Fibroblast of lung (primary cell): ENCODE measurements at regions not wholly inside any gene's neighbourhood (a gene's known extent, or its start where the extent isn't known, plus 50 kb on each side); places are given as distances from the start of the nearest gene placed in this dataset.
A peak's percentile ranks its signal among the peaks of the same experiment; 100 is the strongest.

Experiments used
- DNase-seq, 2 donors: peaks; one replicate each; pipeline versions ENCODE4 v3.0.0 to v3.0.0-alpha.2; 2010; ENCODE audit warnings: low read depth in 2 of 2
- H2AFZ ChIP-seq: 2 replicates; pipeline ENCODE4 v1.5.1; 2012; ENCODE audit warnings: low read length, control low read depth, inconsistent platforms
- H3K27ac ChIP-seq: 2 replicates; pipeline ENCODE4 v1.5.1; 2011; ENCODE audit warnings: low read length, control low read depth; ENCODE audit not compliant: insufficient read depth
- H3K27me3 ChIP-seq: 2 replicates; pipeline ENCODE4 v1.5.1; 2011; ENCODE audit warnings: mild to moderate bottlenecking, low read length; ENCODE audit not compliant: control insufficient read depth, insufficient read depth
- H3K36me3 ChIP-seq: 2 replicates; pipeline ENCODE4 v1.5.1; 2011; ENCODE audit warnings: low read length; ENCODE audit not compliant: control insufficient read depth, insufficient read depth
- H3K4me1 ChIP-seq: 2 replicates; pipeline ENCODE4 v1.5.1; 2011; ENCODE audit warnings: low read length; ENCODE audit not compliant: control insufficient read depth, insufficient read depth; ENCODE audit errors: extremely low read depth
- H3K4me2 ChIP-seq: 2 replicates; pipeline ENCODE4 v1.5.1; 2011; ENCODE audit warnings: low read length, control low read depth; ENCODE audit not compliant: insufficient read depth; ENCODE audit errors: extremely low read depth
- H3K4me3 ChIP-seq, 4 experiments: fragments of 200-600 bp in 1 of 4; sonication (generic) in 1 of 4; replicated peaks in 1 of 4; 2 replicates each; pipeline ENCODE4 v1.5.1; 2011 to 2016; ENCODE audit warnings: low read length in 4 of 4, low read depth in 3 of 4, mild to moderate bottlenecking in 3 of 4, control low read depth in 2 of 4, inconsistent platforms in 1 of 4, mixed read lengths in 1 of 4; ENCODE audit not compliant: insufficient read depth in 1 of 4; ENCODE audit errors: control extremely low read depth in 1 of 4
- H3K79me2 ChIP-seq: 2 replicates; pipeline ENCODE4 v1.5.1; 2012; ENCODE audit warnings: mild to moderate bottlenecking, low read length, inconsistent platforms; ENCODE audit not compliant: control insufficient read depth, insufficient read depth
- H3K9ac ChIP-seq: 2 replicates; pipeline ENCODE4 v1.5.1; 2011; ENCODE audit warnings: mild to moderate bottlenecking, low read length, control low read depth; ENCODE audit not compliant: insufficient read depth
- H3K9me3 ChIP-seq: 2 replicates; pipeline ENCODE4 v1.5.1; 2012; ENCODE audit warnings: low read depth, low read length; ENCODE audit not compliant: control insufficient read depth, insufficient read depth
- H4K20me1 ChIP-seq: 2 replicates; pipeline ENCODE4 v1.5.1; 2011; ENCODE audit warnings: low read length; ENCODE audit not compliant: control insufficient read depth, insufficient read depth; ENCODE audit errors: extremely low read depth
- CTCF ChIP-seq, 2 donors: IDR thresholded peaks in 1 of 2; conservative IDR thresholded peaks in 1 of 2; 1 replicate in 1 of 2; 2 replicates in 1 of 2; pipeline ENCODE4 v1.5.1; 2011 to 2012; ENCODE audit warnings: low read length in 2 of 2, control low read depth in 1 of 2, inconsistent platforms in 1 of 2, low read depth in 1 of 2, mild to moderate bottlenecking in 1 of 2
- EZH2 ChIP-seq: IDR thresholded peaks from 2 replicates; pipeline ENCODE4 v1.5.1; 2012; ENCODE audit warnings: low read length, control low read depth, mild to moderate bottlenecking; ENCODE audit errors: missing control alignments

GRCh38 chr3:152738656-152739055, 96.3 kb upstream of the P2RY1 start:
- Histone ChIP-seq H3K27me3 (no peaks in the 10 kb centered on the region), H3K79me2 (no peaks in the 10 kb centered on the region), H3K9me3 (no peaks in the 10 kb centered on the region), H3K36me3 (no peaks in the 10 kb centered on the region), H2AFZ (no peak overlapping the region), H4K20me1 (no peaks in the 10 kb centered on the region), H3K4me3 (no peak overlapping the region), H3K4me1 (peaks cover 10% of the 10 kb centered on the region), H3K9ac (no peak overlapping the region), H3K4me2 (peak overlapping the region; percentile 46), H3K27ac (no peak overlapping the region)
- DNase-seq = peak; percentile 42 to 86
- no peak for TF ChIP-seq EZH2

GRCh38 chr3:152742368-152743347, 92.3 kb upstream of the P2RY1 start:
- no peak overlapping the region for H3K9ac ChIP-seq
- H4K20me1 ChIP-seq = no peaks in the 10 kb centered on the region
- H3K4me1 ChIP-seq = peaks cover 7% of the 10 kb centered on the region
- no peaks in the 10 kb centered on the region for H3K9me3 ChIP-seq
- no peak overlapping the region for H3K4me2 ChIP-seq
- H3K27me3 ChIP-seq = no peaks in the 10 kb centered on the region
- H3K36me3 ChIP-seq = no peaks in the 10 kb centered on the region
- H3K79me2 ChIP-seq = no peaks in the 10 kb centered on the region
- H3K27ac ChIP-seq = no peak overlapping the region
- TF ChIP-seq EZH2 (no peak), CTCF (conservative IDR thresholded peaks at IDR 0.05 in 1 of 2, IDR thresholded peaks at IDR 0.05 in 1 of 2; ENCODE audit: low read depth in 1 of 2, low read length in 2 of 2) (no peak)
- no peak overlapping the region for H3K4me3 ChIP-seq
- no peak for DNase-seq
- no peak overlapping the region for H2AFZ ChIP-seq

GRCh38 chr3:152745646-152746045, 89.3 kb upstream of the P2RY1 start:
- Histone ChIP-seq H3K79me2 (no peaks in the 10 kb centered on the region), H3K36me3 (no peaks in the 10 kb centered on the region), H3K27ac (no peak overlapping the region), H3K4me1 (no peaks in the 10 kb centered on the region), H2AFZ (no peak overlapping the region), H3K4me2 (no peak overlapping the region), H4K20me1 (no peaks in the 10 kb centered on the region), H3K9me3 (no peaks in the 10 kb centered on the region), H3K9ac (no peak overlapping the region), H3K4me3 (no peak overlapping the region), H3K27me3 (no peaks in the 10 kb centered on the region)
- DNase-seq = no peak
- TF ChIP-seq CTCF (conservative IDR thresholded peaks at IDR 0.05 in 1 of 2, IDR thresholded peaks at IDR 0.05 in 1 of 2; ENCODE audit: low read depth in 1 of 2, low read length in 2 of 2) = no peak
- no peak for TF ChIP-seq EZH2
